PC-3 (cell line): ENCODE measurements at regions not wholly inside any gene's neighbourhood (a gene's known extent, or its start where the extent isn't known, plus 50 kb on each side); places are given as distances from the start of the nearest gene placed in this dataset.
"Not testable (repeated sequence)": the region's sequence is repeated elsewhere in the genome, so short reads cannot be mapped to it uniquely, and the experiment has no call there.

Experiments used
- ATAC-seq: fragments of 200-7000 bp; cut with Tn5 transposase; 2 replicates; pipeline ENCODE4 v1.9.1; 2020; ENCODE audit warnings: mild to moderate bottlenecking, moderate library complexity
- BruUV-seq: library from RNA; stranded (reverse); fragments of 400-500 nt; replicated peaks from 2 replicates; lab custom pipeline; 2021; lab: Mats Ljungman, UMichigan
- CTCF ChIA-PET: fragments of 300-600 bp; sonication (Branson Sonifier 250); formaldehyde crosslinking; loops from one replicate; lab custom pipeline; 2022; ENCODE audit warnings: antibody characterized with exemption; lab: Charles Lee
- POLR2A ChIA-PET: fragments of 300-600 bp; sonication (Branson Sonifier 250); formaldehyde crosslinking; loops from one replicate; lab custom pipeline; 2022; ENCODE audit warnings: antibody characterized with exemption; ENCODE audit not compliant: unreplicated experiment; lab: Charles Lee
- DNase-seq: peaks from one replicate; pipeline ENCODE4 v3.0.0-alpha.2; 2015
- H2AFZ ChIP-seq: fragments of 300-600 bp; sonication (generic); 2 replicates; pipeline ENCODE4 v1.6.0; 2016; ENCODE audit warnings: antibody characterized with exemption, low read length
- H3F3A ChIP-seq: fragments of 300-600 bp; sonication (generic); one replicate; pipeline ENCODE4 v1.6.0; 2017; ENCODE audit warnings: antibody characterized with exemption, low read length, control low read depth, mild to moderate bottlenecking; ENCODE audit not compliant: unreplicated experiment
- H3K27ac ChIP-seq: fragments of 300-600 bp; sonication (generic); 2 replicates; pipeline ENCODE4 v1.5.1; 2016; ENCODE audit warnings: mild to moderate bottlenecking, low read length
- H3K27me3 ChIP-seq: fragments of 300-600 bp; sonication (generic); 2 replicates; pipeline ENCODE4 v1.6.1; 2016; ENCODE audit warnings: low read length, mixed read lengths
- H3K36me3 ChIP-seq: fragments of 300-600 bp; sonication (generic); 2 replicates; pipeline ENCODE4 v1.6.1; 2016; ENCODE audit warnings: low read depth, mixed run types, low read length, mixed read lengths
- H3K4me1 ChIP-seq: fragments of 300-600 bp; sonication (generic); 2 replicates; pipeline ENCODE4 v1.5.1; 2016; ENCODE audit warnings: low read length; ENCODE audit not compliant: insufficient read depth
- H3K4me2 ChIP-seq: fragments of 300-600 bp; sonication (generic); 2 replicates; pipeline ENCODE4 v1.6.0; 2016; ENCODE audit warnings: low read length
- H3K4me3 ChIP-seq: fragments of 300-600 bp; sonication (generic); 2 replicates; pipeline ENCODE4 v1.5.1; 2016; ENCODE audit warnings: mild to moderate bottlenecking, low read length, mixed read lengths
- H3K79me2 ChIP-seq: fragments of 300-600 bp; sonication (generic); 2 replicates; pipeline ENCODE4 v1.6.1; 2017; ENCODE audit warnings: low read length, mixed read lengths
- H3K9ac ChIP-seq: fragments of 300-600 bp; sonication (generic); 2 replicates; pipeline ENCODE4 v1.6.0; 2016; ENCODE audit warnings: mild to moderate bottlenecking, low read length
- H3K9me2 ChIP-seq: fragments of 300-600 bp; sonication (generic); replicated peaks from 2 replicates; pipeline ENCODE4 v1.6.1; 2016; ENCODE audit warnings: mixed run types, low read length, mixed read lengths
- H3K9me3 ChIP-seq: fragments of 300-600 bp; sonication (generic); 2 replicates; pipeline ENCODE4 v1.6.1; 2016; ENCODE audit warnings: low read length, mixed read lengths
- H4K20me1 ChIP-seq: fragments of 300-600 bp; sonication (generic); 2 replicates; pipeline ENCODE4 v1.6.1; 2016; ENCODE audit warnings: low read length, mixed read lengths
- EZH2 ChIP-seq: fragments of 300-600 bp; sonication (generic); IDR thresholded peaks from one replicate; pipeline ENCODE4 v1.6.1; 2017; ENCODE audit warnings: antibody characterized with exemption, mild to moderate bottlenecking, low read length; ENCODE audit not compliant: unreplicated experiment
- EZH2phosphoT487 ChIP-seq: fragments of 300-600 bp; sonication (generic); IDR thresholded peaks from 2 replicates; pipeline ENCODE4 v1.6.1; 2018; ENCODE audit warnings: mild to moderate bottlenecking, antibody characterized with exemption, low read length, borderline replicate concordance
- intact Hi-C: fragments of 100-400 bp; cut with micrococcal nuclease; formaldehyde crosslinking; loops from 2 replicates; pipeline ENCODE4 v1.9.0; 2023
- TF ChIP-seq, protein P1 (sequence below): fragments of 300-600 bp; sonication (generic); conservative IDR thresholded peaks from 2 replicates; pipeline ENCODE4 v1.5.1; 2017; ENCODE audit warnings: antibody characterized with exemption, low read depth, mild to moderate bottlenecking, low read length

DNA sequence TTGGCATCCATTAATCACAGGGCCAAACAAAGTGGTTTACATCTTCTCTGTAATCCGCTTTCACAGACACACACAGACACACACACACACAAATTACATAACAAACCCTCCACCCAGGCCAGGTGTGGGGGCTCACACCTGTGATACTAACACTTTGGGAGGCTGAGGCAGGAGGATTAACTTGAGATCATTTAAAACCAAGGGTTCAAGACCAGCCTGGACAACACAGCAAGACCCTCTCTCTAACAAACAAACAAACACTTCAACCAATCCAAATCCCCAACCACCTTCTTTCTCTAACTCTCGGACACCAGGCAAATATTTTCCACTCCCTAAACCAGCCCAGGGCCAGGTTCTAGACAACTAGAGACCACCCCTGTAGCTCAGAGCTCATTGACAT is 79.5 kb upstream of the XPO1 start:
- H3K9me3 ChIP-seq: no peaks in the 10 kb centered on the region
- H3K27me3 ChIP-seq: no peaks in the 10 kb centered on the region
- H4K20me1 ChIP-seq: no peaks in the 10 kb centered on the region
- intact Hi-C loops: no loop called here
- no peak for ATAC-seq
- no peaks in the 10 kb centered on the region for H3K9me2 ChIP-seq
- H3K4me2 ChIP-seq: no peak overlapping the region
- no peak overlapping the region for H2AFZ ChIP-seq
- no peaks in the 10 kb centered on the region for H3K36me3 ChIP-seq
- ChIA-PET POLR2A (no interaction called here), CTCF (no interaction called here)
- DNase-seq: no peak
- H3F3A ChIP-seq: no peaks in the 10 kb centered on the region
- no TSS peak for BruUV-seq
- peaks cover 10% of the 10 kb centered on the region for H3K4me1 ChIP-seq
- no peak overlapping the region for H3K9ac ChIP-seq
- H3K27ac ChIP-seq: no peak overlapping the region
- no peaks in the 10 kb centered on the region for H3K79me2 ChIP-seq
- H3K4me3 ChIP-seq: no peak overlapping the region
- TF ChIP-seq, protein P1, sequence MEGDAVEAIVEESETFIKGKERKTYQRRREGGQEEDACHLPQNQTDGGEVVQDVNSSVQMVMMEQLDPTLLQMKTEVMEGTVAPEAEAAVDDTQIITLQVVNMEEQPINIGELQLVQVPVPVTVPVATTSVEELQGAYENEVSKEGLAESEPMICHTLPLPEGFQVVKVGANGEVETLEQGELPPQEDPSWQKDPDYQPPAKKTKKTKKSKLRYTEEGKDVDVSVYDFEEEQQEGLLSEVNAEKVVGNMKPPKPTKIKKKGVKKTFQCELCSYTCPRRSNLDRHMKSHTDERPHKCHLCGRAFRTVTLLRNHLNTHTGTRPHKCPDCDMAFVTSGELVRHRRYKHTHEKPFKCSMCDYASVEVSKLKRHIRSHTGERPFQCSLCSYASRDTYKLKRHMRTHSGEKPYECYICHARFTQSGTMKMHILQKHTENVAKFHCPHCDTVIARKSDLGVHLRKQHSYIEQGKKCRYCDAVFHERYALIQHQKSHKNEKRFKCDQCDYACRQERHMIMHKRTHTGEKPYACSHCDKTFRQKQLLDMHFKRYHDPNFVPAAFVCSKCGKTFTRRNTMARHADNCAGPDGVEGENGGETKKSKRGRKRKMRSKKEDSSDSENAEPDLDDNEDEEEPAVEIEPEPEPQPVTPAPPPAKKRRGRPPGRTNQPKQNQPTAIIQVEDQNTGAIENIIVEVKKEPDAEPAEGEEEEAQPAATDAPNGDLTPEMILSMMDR: no peak
- no peak for TF ChIP-seq EZH2phosphoT487
- TF ChIP-seq EZH2: no peak

DNA sequence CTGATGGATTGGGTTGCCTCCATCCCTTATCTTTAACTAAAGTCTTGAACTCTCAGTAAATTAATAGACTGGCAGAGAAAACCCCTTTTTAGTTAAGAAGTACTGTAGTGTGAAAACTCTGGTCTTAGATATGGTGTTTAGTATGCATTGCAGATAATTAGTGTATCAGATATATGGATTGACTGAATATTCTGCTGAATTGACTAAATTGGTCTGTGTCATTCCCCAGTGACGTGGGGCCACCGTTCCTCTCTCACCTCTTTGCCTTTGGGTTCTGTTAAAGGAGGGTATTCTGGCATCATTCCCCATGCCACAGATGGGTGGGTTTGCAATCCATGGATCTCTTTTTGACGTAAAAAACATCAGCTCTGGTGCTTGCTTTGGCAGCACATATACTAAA is 67.1 kb upstream of the XPO1 start:
- BruUV-seq: no TSS peak

DNA sequence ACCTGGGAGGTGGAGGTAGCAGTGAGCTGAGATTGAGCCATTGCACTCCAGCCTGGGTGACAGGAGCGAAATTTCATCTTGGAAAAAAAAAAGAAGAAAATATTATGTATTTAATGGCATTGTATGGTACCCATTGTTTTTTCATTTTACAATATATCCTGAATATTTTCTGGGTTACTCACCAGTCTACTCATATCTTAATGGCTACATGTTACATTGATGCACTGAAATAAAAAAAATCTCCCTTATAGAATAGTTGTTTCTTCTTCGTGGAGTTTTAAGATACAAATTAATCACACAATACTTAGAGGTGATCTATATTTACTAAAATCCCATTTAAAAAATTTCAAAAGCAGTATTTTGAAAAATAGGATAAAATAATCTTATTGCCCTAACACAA is 66.3 kb upstream of the XPO1 start:
- Histone ChIP-seq H3K4me1 (no peaks in the 10 kb centered on the region), H3F3A (no peaks in the 10 kb centered on the region), H3K4me2 (no peak overlapping the region), H3K27ac (no peak overlapping the region), H3K4me3 (no peak overlapping the region), H3K79me2 (no peaks in the 10 kb centered on the region), H2AFZ (no peak overlapping the region), H3K9me2 (no peaks in the 10 kb centered on the region), H3K27me3 (no peaks in the 10 kb centered on the region), H4K20me1 (no peaks in the 10 kb centered on the region), H3K36me3 (no peaks in the 10 kb centered on the region), H3K9ac (no peak overlapping the region), H3K9me3 (no peaks in the 10 kb centered on the region)
- TF ChIP-seq EZH2: no peak
- no peak for TF ChIP-seq EZH2phosphoT487
- TF ChIP-seq, protein P1: no peak
- CTCF ChIA-PET: no interaction called here
- DNase-seq (peak; percentile 41), ATAC-seq (peak; percentile 81)
- POLR2A ChIA-PET: no interaction called here
- BruUV-seq: no TSS peak
- intact Hi-C loops: no loop called here

More for the DNA sequence above, 67.1 kb upstream of the XPO1 start:
- Histone ChIP-seq H3K27ac (no peak overlapping the region), H4K20me1 (no peaks in the 10 kb centered on the region), H3K9me2 (no peaks in the 10 kb centered on the region), H3K4me2 (no peak overlapping the region), H3K36me3 (no peaks in the 10 kb centered on the region), H3K79me2 (no peaks in the 10 kb centered on the region), H3K9me3 (no peaks in the 10 kb centered on the region), H3K4me1 (no peaks in the 10 kb centered on the region), H3F3A (no peaks in the 10 kb centered on the region), H3K27me3 (no peaks in the 10 kb centered on the region), H2AFZ (no peak overlapping the region), H3K4me3 (no peak overlapping the region), H3K9ac (no peak overlapping the region)
- intact Hi-C loops: no loop called here
- DNase-seq: no peak
- CTCF ChIA-PET: no interaction called here
- ATAC-seq: no peak
- TF ChIP-seq, protein P1: no peak
- TF ChIP-seq EZH2phosphoT487 (no peak), EZH2 (no peak)
- POLR2A ChIA-PET: no interaction called here

DNA sequence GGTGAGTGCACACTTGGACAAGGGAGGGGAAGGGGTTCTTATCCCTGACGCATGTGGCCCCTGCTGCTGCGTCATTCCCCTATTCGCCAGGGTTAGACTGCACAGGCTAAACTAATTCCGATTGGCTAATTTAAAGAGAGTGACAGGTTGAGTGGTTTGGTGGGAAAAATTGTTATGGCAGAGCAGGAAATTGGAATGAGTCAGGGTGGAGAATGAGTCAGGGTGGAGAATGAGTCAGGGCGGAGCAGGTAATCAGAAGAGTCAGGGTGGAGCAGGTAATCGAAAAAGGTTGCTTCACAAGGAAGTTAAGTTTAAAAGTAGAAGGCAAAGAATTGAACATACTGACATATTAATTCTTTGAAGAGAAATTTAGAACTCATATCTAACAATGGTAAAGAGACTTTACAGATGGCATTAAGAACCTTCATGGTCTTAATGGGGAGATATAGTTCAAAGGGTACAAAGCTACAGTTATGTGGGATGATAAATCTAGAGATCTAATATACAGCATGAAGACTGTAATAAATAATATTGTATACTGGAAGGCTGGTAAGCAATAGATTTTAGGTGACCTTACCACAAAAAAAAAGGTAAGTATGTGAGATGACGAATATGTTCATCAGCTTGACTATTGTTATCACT is 60.5 kb upstream of the XPO1 start:
- H3K9me3 ChIP-seq, H3K27me3 ChIP-seq, CTCF ChIA-PET, H3K4me1 ChIP-seq, H3K4me2 ChIP-seq, H3K9ac ChIP-seq, H3K79me2 ChIP-seq, H3K4me3 ChIP-seq, H3K36me3 ChIP-seq, H3K9me2 ChIP-seq, POLR2A ChIA-PET, intact Hi-C loops, H4K20me1 ChIP-seq, H3F3A ChIP-seq, BruUV-seq, H2AFZ ChIP-seq: not testable (repeated sequence)
- ATAC-seq (peak; percentile 61), DNase-seq (peak; percentile 68)
- peak overlapping the region; percentile 49 for H3K27ac ChIP-seq
